NCI-H446 treated with DMSO at 0.1 percent for 48 hours (cell line): ENCODE measurements at regions not wholly inside any gene's neighbourhood (a gene's known extent, or its start where the extent isn't known, plus 50 kb on each side); places are given as distances from the start of the nearest gene placed in this dataset.

Source experiments
- DNase-seq: peaks from one replicate; lab custom pipeline; 2025; lab: John Stamatoyannopoulos, UW

DNA sequence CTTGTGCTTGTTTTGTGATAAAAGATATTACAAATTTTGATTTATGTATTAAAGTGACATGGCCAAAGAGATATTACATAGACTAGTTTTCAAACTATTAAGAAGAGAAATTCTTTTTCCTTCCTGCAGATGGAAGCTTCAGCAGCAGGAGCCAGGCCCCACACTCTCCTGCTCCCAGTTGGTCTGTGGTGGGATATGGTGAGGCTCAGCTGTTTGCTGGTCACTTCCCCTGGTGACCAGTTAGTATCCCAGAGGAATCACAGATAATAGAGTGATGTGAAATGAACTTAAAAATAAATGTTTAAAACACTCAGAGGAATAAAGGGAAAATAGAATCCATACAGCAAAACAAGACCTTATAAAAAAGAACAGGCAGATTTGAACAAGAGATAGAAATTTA lies 154.7 kb downstream of the KTN1 start:
- DNase-seq: no peak

DNA sequence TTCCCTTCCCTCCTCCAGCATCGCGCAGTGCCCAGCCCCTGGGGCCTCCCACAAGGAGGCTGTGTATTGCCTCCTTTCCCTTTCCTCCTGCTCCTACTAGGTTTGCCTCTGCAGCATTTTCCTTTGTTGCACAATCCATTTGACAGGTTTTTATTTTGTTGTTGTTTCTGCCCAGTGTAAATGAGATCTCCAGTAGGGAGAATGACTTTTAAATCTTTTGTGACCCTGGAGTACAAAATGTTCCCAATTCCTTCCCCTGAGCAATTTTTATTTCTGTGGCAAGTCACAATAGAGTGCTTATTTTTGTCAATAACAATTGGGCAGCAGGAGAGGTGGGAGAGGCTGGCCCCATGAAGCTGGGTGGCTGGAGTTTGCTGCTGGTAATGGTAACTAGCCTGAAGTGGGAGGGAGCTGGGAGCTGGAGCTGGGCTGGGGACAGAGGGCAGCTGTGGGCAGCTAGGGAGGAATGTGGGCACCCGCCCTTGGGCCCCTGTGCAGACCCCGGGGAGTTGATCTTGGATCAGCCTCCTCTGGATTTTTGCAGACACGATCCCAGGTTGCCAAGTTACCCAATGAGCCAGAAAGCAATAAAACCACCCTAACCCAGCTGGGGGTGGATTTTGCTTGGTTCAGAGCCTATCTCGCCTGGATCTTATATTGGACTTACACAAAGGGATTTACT lies 160.1 kb downstream of the KTN1 start:
- DNase-seq: peak; percentile 23

DNA sequence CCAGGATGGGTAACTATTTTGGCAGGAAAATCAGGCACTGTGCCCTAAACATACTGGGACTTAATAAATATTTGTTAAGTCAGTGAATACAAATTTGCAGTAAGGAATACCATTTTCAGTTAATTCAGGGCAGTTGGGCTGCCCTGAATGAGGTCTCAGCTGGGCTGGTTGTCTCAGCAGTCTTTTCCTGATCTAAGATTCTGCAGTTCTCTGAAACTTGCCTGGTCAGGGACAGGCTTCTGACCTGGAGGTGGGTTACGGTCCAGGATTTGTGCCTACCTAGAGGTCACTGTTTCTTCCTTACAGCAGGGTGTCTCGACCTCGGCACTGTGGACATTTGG lies 160.6 kb downstream of the KTN1 start:
- no peak for DNase-seq

DNA sequence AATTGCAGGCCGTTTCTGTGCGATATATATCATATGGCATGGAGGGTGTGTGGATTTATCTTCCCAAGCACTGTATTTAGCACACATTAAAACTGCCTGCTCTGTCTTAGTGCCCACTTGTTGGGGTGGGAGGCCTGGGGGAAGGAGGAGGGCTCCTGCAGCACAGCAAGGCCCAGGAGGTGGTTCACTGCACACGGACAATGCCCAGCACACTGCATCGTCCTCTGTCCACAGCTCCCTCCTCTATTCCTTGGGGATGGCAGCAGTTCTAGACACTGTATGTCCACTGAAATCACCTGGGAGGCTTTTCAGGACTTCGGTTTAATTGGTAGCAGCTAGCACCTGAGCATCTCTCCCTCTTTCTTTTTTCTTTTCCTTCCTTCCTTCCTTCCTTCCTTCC lies 161.2 kb downstream of the KTN1 start:
- no peak for DNase-seq

DNA sequence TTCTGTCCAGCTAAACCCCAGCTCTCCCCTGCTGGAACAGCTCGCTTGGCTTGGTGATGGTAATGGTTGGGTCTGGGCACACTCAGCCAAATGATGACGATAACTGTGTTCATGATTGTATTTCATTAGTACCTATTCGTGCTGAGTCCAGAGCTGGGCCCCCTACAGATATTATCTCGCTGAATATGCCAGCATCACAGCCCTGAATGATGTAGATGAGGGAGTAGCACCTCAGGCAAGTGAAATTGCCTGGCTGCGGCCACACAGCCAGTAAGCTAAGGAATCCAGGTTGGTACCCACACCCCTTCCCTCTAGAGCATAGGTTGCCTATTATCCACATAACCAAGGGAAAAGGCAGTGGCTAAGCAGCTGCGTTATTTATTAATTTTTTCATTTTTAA lies 163.5 kb downstream of the KTN1 start:
- no peak for DNase-seq

DNA sequence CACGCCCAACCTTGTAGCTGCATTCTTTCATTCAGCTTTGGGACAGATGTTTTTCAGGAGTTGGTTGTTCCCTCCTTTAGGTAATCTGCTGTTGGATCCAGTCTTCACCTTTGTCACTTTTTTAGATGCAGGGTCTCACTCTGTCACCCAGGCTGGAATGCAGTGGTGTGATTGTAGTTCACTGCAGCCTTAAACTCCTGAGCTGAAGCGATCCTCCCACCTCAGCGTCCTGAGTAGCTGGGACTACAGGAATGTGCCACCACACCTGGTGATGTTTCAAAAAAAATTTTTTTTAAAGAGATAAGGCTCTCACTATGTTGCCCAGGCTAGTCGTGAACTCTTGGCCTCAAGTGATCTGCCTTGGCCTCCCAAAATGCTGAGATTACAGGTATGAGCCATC lies 164.3 kb downstream of the KTN1 start:
- no peak for DNase-seq

DNA sequence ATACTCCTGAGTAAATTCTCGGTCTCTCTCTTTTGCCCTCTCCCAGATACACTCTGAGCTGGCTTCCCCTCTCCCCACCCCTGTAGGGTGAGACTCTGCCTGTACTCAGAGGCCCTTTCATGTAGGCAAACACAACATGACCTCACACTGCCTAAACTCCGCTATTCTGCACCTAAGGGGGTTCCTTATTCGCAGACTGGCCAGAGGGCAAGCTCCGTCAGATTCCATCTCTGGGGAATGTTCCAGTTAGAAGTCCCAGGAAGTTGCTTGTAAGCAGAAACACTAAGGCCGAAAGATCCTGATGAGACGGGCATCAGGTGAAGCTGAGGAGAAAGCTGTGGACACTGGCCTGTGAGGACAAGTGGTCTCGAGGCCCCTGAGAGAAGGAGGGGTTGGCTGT lies 165.9 kb downstream of the KTN1 start:
- no peak for DNase-seq

DNA sequence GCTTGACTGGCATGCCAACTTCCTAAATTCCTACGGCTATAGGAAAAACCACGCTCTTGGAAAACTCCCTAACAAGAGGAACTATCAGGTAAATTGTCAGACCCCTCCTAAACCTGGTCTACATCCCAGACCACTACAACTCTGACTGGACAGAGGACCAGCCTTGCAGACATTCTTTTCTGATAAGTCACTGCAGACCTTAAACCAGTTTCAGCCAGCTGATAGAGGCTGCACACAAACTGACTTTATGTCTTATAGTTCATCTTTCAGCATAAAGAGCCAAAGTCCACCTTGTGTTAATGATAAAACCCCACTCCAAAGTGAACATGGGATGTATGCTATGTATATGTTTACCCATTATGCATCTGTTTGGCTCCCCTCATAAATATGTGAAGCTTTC lies 166.6 kb downstream of the KTN1 start:
- DNase-seq: no peak

DNA sequence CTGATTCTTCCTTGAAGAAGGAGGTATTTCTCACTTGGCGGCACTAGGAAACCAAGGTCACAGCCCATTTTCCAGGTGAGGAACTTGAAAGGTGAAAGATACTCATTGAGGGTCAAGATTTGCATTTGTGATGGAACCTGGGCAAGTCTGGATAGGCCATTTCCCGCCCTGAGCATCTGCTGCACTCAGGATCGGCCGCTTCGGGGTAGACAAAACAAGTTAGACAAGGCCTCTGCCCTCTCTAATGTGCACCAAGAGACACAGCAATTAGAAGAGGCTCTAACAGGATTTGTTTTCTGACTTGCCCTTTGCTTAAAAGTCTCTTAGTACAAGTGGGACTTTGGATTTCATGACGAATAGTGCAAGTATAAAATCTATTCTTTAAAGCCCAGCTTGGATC lies 167.2 kb downstream of the KTN1 start:
- DNase-seq: no peak

DNA sequence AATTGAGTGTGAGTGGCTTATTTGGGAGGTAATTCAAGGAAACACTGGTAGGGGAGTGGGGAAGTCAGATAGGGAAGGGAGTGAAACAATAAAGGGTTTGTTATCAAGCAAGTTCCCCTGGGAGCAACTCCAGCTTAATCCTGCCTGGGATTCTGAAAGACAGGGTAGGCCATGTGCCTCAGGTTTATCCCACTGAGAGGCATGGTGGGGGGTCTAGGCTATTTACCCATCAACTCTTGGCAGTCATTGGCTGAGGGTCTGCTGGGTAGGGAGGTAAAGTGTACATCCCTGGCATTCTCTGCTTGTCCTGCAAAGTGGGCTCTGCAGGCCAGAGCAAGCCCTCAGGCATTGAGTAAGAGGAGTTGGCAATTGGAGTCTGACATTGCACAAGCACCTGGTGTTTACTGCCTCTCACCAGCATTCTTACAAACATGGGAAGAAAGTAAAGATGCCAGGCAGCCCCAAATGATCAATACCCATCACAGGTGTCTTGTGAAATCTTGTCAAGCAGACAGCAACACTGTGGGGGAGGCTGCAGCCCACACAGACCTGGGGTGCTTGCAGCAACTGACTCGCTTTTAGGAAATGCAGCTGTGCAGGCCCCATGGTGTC lies 169.3 kb downstream of the KTN1 start:
- no peak for DNase-seq

DNA sequence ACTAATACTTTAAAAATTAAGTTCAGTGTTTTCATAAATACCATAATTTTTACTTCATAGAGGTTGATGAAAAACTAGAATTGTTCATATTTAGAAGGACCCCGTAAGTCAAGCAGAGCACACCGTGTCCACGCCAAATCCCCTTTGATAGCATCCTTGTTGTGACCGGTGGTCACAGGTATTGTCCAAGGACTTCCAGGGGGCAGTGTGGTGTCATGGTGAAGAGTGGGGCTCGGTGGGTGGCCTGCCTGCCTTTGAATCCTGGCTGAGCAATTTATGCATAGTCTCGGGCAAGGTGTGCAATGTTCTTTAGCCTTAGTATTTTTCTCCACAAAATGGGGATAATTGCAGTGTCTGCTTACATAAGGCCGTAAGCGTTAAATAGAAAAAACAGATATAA lies 169.9 kb downstream of the KTN1 start:
- DNase-seq: no peak

DNA sequence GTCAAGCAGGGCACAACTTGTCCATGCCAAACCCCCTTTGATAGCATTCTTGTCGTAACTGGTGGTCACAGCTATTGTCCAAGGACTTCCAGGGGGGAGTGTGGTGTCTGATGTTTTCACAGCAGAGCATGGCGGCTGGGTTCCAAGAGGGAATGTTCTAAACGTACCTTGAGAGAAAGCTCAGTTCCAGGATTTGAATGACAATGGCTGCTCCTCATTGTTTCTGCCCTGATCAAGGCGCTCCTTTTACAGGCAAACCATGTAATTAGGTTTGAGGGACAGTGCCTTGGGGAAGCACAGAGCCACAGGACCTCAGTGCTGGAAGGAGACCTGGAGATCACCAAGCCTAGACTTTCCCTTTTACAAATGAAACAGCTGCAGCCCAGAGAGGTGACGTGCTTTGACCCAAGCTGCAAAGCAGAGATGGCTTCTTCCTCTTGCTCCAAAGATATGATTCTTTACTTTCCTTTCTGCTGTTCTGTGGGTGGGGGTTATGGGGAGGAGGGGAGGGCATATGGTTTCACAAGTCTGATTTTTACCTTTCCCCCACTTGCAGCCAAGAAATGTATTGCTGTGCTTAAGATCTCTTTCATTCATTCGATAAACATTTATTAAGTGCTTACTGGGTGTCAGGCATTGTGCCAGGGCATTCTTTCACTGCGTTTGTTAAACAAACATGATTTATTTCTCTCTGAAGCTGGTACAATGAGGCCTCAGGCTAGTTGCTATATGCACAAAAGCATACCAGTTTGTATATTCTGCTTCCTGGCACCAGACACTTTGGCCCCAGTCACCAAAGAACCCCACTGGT lies 172.8 kb downstream of the KTN1 start:
- DNase-seq: no peak

DNA sequence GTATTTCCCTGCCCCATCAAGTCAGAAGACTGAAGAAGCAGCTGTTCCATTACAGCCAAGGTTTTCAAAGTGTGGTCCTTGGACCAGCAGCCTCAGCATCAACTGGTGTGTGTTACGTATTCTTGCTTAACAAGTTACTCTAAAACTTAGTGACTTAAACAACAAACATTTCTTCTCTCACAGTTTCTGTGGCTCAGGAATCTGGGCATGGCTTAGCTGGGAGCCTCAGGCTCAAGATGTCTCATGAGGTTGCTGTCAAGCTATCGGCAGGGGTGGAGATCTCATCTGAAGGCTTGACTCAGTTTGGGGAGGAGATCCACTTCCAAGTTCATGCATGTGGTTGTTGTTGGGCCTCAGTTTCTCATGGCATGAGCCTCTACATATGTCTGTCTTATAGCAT lies 174.5 kb downstream of the KTN1 start:
- DNase-seq: no peak

DNA sequence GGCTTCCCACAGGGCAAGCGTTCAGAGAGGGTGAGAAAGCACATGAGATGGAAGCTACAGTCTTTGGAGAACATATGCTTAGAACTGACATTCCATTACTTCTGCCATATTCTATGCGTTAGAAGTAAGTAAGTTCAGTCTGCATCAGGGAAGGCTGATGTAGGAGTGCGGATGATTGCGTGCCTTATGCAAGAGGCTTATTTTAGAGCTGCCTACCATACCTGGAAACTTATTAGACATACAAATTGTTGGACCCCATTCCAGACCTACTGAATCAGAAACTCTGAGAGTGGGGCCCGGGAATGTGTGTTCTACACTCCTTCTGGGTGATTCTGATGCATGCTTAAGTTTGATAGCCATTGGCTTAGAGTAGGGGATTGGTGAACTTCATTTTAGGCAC lies 174.9 kb downstream of the KTN1 start:
- no peak for DNase-seq

DNA sequence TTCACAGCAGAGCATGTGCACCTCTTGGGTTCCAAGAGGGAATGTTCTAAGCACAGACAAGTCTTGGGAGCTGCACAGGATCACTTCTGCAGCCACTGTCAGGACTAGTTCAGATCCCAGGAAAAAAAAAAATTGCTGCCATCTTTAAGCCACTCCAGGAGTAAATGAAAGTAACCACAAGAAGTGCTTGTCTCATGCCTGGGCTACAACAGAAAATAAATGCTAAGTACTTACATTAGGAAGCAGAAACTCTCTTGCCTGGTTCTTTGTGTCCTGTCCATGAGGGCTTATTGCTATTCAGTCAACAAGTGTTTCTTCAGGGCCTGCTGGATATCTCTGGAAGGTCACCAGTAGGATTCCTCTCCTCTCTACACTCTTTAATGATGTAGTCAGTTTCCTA lies 176.1 kb downstream of the KTN1 start:
- DNase-seq: no peak

DNA sequence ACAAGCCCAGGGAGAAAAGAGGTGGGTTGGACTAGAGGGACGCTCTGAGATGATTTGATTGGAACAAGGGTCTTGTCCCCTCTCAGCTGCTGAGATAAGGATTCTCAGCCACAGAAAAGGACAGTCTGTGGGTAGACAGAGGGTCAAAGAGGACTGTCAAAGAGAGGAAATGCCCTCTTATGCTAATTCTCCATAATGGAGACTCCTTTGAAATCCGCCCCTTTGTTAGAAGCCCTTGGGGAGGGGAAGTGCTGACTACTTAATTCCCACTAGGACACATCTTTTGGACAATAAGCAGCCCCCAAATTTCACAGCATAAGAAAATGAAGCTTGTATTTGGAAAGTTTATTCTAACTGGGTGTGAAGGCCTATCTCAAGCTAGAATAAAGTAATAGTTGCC lies 176.6 kb downstream of the KTN1 start:
- DNase-seq: no peak

DNA sequence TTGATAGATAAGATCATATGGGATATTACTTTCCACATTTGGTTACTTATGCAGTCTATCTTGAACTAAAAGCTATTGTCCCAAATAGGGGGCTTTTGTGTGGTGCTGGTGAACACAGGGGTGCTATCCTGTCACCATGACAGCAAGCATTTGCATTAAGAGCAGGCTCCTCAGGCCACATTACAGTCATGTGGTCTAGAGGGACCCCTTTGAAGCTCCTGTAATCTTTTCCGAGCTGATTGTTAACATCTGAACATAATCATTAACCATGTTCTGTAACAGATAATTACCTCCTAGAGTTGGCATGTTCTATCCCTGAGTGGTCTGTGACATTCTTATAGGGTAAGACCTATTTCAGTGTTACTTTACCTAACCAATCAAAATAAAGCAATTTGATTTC lies 178.8 kb downstream of the KTN1 start:
- no peak for DNase-seq

DNA sequence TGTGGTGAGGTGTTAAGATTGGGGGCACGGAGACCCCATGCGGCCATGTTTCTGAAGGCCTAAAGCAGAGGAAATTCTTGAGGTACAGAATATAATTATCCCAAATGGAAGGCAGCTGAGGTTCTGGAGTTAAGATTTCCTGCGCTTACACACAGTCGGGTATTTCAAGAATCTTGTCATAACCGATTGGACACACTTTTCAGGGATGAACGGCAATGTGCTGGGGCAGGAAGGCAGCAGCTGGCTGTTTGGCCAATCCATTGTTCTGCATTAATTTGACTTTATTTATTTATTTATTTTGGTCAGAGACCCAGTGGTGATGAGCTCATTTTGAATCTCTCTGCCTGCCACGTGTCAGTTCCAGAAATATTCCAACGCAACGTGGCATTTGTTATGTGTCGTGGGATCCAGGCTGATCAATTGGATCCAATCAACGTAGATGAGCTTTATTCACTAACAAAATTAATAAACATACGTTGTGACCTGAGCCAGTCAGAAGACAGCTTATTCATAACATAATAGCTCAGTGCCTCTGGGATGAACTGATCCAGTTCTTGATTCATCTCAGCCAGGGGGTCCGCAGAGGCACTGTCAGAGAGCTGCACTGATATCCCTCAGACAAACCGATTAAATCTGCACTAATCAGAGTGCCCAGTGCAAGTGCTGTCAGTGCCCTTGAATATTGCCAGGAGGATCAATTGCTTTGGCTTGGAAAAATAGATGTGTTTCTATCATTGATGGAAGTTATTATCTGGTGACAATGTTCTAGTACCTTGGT lies 181.0 kb downstream of the KTN1 start:
- no peak for DNase-seq

DNA sequence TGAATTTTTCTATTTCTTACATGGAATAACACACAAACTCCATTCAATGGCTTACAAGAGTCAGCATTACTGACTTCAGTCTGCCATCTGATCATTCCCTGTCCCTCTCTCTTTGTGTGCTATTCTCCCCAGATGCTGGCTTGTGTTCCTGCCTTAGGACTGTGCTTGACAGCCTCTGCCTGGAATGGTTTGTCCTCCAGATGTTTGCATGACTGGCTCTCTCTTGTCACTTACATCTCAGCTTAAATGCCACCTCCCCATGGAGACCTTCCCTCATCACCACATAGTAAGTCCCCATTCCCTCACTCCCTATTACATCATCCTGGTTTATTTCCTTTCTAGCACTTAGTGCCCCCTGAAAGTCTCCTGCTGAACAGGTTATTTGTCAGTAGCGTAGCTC lies 181.6 kb downstream of the KTN1 start:
- no peak for DNase-seq

DNA sequence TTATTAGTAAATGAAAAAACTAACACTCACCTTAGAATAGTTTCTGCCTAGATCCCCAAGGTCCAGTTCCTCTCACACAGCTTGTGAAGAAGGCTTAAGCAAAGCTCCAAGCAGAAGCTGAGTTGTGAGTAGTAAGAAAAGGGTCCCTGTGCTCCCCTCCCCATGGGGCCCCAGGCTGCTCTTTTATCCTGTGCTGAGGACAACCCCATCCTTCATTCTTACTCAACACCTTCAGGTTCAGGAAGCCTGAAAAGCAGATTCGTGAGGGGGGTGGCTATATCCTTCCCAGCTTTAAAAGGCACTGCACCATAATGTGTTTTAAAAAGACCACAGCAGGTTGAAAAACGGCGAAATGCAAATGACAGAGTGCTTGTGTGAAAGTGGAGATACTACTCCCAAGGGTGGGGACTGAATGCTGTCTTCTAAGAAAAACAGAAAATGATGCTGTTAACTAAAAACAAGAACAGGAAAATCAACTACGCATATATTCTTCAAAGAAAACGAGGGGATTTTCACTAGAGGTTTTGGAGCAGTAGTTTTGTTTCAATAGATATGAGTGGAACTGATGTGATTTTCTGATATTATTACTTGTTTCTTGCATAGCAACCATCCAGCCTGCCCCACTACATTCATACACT lies 182.7 kb downstream of the KTN1 start:
- DNase-seq: no peak

DNA sequence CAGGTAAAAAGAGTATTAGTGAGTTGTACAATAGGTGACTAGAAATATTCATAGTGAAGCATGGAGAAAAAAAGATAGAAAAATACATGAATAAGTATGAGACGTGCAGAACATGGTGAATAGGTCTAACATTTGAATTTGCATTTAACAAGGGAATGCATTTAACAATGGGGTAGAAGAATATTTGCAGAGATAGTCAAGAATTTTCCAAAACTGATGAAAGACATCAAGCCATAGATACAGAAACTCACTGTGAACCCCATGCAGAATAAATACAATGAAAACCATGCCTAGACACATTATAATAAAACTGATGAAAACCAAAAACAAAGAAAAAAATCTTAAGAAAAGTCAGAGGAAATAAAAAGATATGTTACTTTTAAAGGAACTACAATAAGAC lies 184.8 kb downstream of the KTN1 start:
- no peak for DNase-seq

DNA sequence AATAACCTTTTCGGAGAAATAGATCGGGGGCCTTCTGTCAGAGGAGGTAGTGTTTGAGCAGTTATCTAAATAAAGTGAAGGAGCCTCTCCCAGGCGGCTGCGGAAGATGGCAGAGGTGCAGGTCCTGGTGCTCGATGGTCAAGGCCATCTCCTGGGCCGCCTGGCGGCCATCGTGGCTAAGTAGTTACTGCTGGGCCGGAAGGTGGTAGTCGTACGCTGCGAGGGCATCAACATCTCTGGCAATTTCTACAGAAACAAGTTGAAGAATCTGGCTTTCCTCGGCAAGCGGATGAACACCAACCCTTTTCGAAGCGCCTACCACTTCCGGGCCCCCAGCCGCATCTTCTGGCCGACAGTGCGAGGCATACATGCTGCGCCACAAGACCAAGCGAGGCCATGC lies 186.1 kb downstream of the KTN1 start:
- no peak for DNase-seq
